GM03348 (cell line): ENCODE measurements at regions not wholly inside any gene's neighbourhood (a gene's known extent, or its start where the extent isn't known, plus 50 kb on each side); places are given as distances from the start of the nearest gene placed in this dataset.
A peak's percentile ranks its signal among the peaks of the same experiment; 100 is the strongest.

Source experiments
- DNase-seq: peaks from one replicate; pipeline ENCODE4 v3.0.0; 2012; ENCODE audit warnings: low spot score

DNA sequence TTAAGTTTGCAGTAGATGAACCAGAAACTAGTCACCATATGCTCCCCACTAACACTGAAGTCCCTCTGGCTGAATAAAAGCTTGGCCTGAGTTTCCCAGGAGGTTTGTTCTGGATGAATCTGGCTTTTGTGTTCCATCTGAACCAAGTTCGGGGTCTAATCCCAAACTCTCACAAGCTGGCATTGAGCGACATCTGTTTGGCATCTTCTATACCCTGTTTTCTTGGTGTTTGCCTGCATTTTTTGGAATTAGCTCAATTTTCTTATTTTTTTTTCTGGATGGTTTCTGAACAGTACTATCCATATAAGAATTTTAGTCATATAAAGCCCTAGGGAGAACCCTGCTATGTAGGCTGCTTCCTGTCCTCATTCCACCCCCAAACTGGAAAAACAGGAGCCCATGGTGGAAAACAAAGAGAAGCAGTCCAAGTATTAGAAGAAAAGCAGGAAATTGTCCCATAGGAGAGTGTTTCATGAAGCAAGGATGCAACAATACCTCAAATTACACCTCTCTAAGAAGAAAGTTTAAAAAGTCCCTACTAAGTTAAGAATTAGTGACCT, 737.1 kb downstream of the DHX35 start:
- DNase-seq, result no peak

DNA sequence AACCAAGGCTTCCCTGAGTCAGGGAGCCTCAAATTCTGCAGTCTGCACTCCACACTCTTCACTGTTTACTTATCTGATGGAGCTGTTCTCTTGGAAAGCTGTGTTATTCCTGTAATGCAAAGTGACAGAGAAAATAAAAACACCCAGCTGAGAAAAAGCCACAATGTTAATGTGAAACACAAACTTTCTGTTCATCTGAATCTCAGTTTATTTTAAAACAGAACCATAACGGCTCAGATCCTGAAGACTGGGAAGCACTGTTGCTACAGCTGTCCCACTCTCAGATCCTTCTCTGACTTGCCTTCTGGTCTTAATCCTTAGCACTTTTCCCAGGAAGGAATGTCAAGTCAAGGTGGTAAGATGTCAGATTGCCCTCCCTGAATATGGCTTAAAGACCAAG, 736.6 kb downstream of the DHX35 start:
- DNase-seq, result no peak

DNA sequence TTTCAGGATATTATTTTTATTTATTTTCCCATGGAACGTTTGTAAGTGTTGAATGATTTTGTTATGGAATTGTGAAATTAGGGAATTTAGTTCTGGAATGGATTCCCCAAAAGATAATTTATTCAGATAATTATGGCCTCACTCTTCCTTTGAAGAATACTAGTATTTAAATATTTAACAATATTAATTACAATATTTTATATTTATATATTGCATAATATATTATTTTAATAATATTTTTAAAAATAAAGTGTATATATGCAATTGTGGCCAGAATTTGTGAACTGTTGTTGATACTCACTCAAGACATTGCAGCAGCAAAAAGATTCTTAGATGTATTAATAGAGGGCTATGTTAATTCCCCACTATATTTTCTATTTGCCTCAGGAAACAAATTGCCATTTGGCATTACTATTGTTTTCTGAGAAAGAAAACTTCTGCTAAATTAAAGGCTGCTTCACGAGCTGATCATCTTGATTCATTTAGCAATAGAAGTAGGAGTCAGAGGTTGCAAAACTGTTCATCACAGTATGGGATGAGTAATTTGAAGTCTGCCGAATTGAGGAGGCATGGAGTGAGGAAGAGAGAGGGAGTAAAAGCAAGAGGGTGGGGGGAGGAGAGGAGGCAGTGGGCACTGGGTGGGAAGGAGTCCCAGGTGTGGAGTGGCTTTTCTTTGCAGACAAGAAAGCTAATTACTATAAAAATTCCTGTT, 729.2 kb downstream of the DHX35 start:
- no peak for DNase-seq

DNA sequence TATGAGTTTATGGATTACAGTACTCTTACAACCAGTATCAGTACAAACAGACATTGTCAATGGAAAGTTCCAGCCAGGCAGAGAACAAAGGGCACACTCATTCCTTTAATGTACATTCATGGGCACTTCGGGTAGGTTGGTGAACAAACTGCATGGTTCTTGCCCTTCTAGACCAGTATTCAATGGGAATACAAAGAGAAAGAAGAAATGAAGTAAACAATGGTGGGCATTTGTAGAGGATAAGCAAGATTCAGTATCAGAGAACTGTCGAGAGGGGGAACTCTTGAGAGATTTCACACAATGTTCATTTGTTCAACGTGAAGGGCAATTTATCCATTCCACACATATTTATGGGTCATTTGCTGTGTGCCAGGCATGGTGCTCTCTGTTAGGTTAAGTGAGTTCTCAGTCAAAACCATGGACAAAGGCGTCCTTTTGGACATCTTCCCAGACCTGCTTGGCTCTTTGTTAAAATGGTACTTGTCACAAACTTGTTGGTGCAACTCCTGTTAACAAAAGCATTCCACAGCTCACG, 714.8 kb downstream of the DHX35 start:
- peak; percentile 49 for DNase-seq

DNA sequence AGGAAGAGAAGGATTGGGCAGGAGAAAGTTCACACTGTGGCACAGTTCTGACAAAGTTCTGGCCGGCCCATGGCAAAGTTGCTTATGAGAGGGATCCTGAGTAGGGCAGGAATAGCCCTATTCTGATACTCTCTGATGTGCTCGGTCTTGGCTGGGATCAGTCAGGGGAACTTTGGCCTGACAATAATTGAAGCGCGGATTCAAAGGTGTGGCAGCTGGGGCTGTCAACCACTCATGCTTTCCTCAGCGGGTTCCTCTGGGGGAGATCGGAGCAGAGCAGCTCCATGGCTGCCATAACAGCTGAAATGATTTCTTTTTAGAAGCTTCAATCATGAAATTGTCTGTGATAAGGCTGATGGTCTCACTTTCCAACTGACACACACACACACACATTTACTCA, 714.1 kb downstream of the DHX35 start:
- no peak for DNase-seq

DNA sequence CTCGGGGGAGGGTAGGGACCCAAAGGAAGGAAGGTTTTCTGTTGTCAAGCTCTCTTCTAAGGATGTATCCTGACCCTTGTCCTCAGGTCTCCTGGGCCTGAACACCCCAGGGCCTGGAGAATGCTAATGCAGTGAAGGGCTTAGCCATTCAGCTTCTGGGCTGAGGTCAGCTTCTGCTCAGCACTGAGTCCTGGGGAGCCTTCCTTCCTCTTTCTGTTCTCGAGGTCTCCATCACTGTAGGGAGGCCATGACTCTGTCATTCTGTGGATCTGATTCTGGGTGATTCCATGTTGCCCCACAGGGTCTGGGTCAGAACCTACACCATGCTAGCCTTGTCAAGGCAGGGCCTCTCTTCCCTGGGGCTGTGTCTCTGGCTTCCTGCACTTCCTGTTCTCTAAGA, 712.7 kb downstream of the DHX35 start:
- no peak for DNase-seq

DNA sequence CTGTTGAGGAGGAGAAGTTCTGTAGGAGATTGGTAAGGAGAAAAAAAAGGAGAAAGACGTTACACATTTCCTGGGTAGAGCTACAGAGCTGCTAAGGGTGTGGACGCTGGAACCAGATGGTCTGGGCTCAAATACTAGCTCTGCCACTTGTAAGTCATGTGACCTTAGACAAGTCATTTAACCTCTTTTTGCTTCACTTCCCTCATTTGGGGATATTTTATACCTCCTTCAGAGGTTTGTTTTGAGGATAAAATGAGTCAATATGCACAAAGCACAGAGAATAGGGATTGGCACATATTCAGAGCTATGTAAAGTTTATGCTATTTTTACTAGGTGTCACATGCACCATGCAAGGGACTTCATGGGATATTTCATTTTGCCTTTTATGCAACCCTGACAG, 708.8 kb downstream of the DHX35 start:
- no peak for DNase-seq

DNA sequence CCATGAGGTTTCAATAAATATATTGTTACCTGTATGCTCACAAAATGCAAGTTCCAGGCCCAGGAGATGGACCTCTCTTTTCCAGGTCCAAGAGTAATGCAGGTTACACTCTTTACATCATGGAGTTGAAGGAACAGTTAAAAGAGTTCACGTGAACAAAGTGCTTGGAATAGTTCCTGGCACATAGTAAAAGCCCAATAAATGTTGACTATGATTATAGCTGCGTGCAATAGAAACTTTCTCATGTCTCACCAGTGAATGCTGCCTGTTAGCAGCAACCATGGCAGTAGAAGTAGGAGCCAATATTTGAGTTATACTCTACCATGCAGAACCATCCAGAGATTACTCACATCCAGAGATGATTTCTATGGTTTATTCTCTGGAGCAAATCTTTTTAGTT, 707.5 kb downstream of the DHX35 start:
- no peak for DNase-seq

DNA sequence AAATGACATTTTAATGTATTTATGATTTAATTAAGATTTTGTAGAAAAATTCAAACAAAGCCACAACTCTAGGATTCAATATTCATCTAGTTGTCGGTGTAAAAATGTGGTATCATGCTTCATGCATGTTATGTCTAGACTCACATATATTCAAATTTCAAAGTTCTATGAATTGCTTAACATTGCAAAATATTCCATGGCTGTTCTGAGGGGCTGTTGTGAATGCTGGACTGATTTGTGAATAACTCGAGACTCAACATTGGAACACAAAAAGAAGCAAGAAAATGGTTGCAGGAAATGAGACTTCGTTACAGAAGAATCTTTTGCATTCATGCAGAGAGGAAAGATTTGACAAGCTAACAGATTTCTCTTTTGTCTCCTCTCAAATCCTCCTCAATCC, 705.9 kb downstream of the DHX35 start:
- DNase-seq, result no peak

DNA sequence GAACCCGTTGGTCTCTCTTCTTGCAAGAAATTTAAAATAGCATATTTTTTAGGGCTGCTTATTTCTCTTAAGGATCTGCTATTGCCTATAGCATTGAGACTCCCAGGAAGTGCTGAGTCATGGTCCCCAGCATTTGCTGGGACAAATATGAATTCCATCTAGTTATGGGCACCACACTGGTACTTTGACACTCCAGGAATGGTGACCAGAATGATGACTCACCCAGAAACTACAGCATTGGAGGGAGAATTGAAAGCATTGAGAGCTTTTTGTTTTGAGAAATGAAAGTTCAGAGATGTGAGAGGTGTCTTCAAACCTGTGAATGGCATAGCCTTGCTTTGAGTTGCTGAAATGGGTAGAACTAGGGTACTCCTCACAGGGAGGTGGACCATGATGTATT, 699.7 kb downstream of the DHX35 start:
- no peak for DNase-seq

DNA sequence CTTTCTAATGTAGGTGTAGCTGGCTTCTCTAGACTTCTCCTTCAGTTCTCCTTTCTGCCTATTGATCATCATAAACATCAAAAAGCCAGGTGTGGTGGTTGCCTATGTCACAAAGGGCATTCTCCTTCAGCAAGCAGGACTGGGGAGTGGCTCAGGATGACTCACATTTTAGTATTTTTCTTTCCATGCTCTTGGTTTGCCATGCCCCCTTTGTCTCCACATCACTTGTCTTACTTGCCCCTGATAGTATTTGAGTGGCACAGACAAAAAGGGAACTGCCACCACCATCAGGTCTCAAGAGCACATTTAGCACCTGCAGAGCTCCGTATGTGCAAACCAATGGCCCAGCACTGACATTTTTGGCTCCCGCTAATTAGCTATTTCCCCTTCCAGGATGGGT, 698.8 kb downstream of the DHX35 start:
- no peak for DNase-seq

DNA sequence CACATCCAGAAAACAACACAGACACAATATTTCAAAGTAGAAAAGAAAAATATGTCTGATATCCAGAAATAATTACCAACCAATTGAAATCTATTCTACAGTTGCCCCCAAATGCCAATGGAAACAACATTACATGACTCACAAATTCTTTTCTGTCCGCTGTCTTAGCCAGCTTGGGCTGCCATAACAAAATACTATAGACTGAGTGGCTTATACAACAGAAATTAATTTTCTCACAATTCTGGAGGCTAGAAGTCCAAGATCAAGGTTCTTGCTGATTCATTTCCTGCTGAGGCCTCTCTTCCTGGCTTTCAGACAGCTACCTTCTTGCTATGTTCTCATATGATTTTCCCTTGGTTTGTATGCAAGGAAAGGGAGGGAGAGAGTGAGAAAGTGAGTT, 698.1 kb downstream of the DHX35 start:
- no peak for DNase-seq

DNA sequence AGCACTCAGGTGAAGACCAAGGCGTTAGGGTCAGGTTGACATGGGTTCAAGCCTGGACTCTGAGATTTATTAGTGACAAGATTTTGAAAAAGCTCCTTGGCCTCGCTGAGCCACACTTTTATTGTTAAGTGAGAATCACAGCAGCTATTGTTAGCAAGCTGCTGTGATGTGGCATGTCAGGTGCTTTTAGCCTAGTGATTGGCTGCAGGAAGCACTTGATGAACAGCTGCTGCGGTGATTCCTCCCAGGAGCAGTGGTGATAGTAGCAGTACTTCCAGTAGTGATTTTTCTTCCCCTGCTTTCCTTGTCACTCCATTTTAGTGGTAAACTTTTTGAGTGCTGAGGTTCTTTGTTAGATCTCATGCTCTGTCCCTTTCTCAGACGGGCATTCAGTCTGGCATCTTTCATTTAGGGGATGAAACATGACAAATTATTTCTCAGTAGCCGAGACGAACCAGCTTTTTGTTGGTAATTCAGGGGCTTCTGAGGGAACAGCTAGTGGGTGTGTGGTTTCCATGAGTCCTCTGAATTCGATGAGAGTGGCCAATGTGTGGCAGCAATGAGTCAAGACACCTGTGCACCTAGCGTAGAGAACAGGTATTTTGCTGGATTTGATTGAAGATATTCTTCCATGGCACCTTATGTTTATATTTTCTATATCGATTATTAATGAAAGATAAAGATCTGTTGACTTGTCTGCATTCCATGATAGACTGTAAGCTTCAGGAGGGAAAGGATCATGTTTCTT, 696.7 kb downstream of the DHX35 start:
- DNase-seq, result no peak

DNA sequence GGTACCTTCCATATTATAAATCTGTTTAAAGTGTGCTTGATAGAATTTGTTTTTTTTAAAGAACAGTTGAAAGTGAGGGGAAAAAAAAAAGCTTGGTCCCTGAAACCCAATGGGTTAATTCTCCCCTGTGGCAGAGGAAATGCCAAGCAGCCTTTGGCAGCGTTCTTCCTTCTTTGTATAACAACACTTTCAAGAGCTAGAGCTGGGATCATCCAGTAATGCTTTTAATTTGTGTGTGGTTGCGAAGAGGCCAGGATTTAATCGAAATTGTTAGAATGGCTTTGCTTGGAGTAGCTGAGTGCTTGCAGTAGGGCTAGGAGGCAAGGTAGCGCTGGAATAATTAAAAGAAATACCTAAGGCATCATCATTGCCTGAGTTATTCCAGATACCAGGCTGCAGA, 692.0 kb downstream of the DHX35 start:
- no peak for DNase-seq

DNA sequence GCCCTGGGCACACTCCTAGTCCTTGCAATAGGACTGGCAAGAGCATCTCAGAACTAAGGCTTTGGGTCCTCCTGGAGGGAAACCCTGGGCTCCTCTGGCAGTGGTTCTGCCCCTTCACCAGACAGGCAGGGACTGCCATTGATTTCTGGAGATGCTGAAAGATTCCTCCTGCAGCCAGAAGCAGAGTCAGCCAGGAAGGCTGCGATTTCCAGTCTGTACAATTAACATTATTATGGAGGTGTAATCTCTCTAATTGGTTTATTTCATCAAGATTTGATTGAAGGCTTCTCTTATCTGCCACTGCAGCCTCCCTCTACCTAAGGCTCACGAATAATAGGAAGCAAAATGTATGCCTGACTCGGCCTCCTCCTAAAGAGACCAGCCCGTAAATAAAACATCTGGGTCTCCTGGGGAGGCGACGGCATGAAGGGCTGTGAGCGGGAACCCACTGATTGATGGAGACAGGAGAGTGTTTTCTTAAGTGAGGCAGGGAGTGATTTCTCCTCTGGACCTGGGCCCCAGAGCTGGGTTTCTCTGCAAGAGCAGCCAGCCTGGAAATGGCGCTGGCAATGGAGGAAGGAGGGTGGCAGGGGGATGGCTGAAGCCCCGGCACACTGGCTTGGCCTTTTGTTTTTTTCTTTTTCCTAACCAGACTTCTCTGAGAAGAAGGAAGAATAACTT, 689.6 kb downstream of the DHX35 start:
- DNase-seq, result no peak

DNA sequence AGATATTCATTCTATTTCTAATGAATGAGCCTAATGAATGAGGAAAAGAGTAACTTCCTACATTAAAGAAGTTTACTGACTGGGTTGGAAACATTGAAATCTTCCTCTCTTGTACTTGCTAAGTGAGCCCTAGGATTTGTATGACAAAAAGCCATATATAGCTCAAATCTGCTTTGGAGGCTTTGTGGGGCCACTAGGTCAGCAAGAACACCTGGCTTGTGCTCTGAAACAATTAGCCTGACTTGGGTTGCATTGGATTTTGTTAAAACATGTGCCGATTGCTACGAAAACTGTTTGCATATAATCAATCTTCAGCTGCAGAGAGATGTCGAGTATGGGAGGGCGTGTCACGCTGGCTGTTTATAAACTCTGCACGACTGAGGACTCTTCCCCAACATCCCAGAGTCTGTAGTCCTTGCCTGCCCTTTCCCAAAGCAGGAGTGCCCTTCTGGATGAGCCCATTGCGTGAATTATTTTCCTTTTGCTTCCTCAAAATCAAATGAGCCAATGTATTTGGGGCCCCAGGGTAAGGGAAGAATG, 684.8 kb downstream of the DHX35 start:
- no peak for DNase-seq

DNA sequence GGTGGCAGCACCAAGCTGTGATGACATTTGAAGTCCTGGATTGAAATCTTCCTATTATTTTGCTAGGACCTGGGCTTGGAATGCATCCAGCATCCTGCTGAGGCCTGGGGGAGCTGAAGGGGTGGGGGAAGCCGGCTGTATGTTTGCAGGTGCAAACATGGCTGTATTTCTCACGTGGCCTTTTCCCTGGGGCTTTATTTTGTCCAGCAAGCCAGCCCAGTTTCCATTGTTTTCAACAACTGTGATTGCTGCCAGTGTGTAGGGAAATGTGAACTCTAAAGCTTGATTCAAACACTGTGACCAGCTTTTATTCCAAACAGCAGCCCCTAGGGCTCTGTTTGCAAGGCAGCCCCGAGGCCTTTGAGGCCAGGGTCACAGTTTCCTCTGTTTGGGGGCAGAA, 683.0 kb downstream of the DHX35 start:
- no peak for DNase-seq

DNA sequence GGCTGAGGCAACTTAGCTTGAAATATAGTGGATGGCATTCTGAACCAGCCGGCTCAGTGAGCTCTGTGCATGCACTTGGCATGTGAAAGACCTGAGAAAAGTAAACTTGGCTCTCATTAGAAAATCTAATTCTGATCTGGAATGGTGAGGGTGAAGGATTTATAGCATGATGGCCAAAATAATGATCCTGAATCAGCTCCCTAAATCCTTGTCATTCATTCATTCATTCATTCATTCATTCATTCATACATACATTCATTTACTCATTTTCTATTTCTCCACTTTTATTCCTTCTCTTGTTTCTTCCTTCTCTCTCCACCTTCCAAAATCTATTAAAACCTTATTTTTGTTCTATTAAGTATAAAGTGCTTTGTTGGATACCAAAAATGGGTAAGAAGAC, 681.1 kb downstream of the DHX35 start:
- no peak for DNase-seq

DNA sequence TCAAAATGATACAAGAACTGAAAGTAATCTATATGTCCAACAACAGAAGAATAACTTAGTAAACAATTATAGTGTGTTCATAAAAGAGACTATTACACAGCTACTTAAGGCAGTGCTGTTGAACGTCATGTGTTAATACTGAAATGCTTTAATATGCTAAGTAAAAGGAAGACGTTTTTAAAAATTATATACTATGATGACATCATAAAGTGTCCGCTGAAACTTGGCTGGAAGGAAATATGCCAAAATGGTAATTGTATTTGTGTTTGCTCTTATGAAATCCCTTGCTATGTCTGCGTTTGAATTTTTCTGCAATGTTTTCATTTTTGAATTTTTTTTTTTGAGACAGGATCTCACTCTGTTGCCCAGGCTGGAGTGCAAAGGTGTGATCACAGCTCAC, 679.3 kb downstream of the DHX35 start:
- no peak for DNase-seq

DNA sequence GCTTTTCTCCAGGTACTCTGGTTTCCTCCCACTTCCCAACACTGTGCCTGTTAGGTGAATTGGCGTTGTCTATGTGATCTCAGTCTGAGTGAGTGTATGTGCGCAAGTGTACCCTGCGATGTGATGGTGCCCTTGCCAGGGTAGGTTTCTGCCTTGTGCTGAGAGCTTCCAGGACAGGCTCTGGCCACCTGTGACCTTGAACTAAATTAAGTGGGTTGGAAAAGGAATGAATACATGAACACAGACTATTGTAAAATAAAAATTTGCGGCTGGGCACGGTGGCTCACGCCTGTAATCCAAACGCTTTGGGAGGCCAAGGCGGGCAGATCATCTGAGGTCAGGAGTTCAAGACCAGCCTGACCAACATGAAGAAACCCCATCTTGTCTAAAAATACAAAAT, 678.0 kb downstream of the DHX35 start:
- DNase-seq, result no peak

DNA sequence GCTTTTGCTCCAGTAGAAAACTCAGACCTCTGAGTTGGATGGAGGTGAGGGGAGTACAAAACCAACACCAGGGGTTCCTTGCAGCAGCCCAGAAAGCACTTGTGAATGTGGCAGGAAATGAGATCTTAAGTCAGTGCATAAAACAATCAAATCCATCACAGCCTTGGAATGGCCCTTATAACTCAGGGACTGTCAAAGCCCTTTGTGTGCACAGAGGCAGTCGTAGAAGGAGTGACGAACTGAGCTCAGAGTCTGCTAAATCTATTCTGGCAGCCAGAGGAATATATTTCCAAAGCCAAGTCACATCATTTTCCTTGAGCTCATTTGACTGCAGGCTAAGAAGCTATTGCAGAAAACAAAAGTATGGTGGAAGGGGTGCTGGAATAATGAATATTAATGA, 676.6 kb downstream of the DHX35 start:
- DNase-seq, result no peak

DNA sequence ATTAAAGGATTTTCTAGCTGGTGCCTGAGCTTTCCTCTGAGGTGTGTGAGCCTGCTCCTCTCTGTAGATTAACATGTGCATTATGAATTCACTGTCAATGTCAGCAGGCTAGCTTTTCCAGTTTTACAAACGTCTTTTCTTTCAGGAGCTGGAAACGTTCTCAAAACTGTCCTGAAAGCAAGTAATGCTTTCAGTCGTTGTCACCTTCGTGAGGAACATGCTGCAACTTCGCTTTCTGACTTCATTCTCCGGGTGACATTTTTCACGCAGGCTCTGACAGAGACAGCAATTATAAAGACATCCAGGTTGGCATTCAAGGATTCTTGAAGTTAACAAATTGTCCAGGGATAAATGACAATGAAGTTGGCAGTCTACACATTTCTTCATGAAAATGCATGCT, 671.5 kb downstream of the DHX35 start:
- no peak for DNase-seq

DNA sequence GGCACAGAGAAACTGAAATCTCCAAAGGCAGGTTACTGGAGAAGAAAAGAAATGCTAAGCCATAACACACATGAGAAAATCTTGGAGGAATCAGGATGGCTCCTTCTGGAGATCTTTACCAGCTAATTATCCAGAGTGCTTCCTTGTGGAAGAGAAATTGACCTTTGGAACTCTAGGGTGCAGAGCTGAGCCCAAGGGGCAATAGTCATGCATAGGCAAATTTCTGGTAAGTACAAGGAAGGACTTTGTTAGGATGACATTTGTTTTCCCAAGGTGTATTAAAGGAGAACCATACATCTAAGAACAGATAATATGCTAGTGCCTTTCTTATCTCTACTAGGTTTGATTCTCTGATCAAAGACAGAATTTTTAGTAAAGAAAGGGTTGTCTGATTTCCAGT, 670.6 kb downstream of the DHX35 start:
- no peak for DNase-seq
